BE2C (cell line): ENCODE measurements at regions not wholly inside any gene's neighbourhood (a gene's known extent, or its start where the extent isn't known, plus 50 kb on each side); places are given as distances from the start of the nearest gene placed in this dataset.

Source experiments
- DNase-seq: peaks from one replicate; pipeline ENCODE4 v3.0.0-alpha.2; 2020
- H3K27me3 ChIP-seq: fragments of 250-450 bp; sonication (Bioruptor Pico); 2 replicates; pipeline ENCODE4 v1.5.1; 2020; ENCODE audit warnings: mild to moderate bottlenecking
- H3K36me3 ChIP-seq: fragments of 250-450 bp; sonication (Bioruptor Pico); 2 replicates; pipeline ENCODE4 v1.5.1; 2020; ENCODE audit warnings: mild to moderate bottlenecking
- H3K4me1 ChIP-seq: fragments of 250-450 bp; sonication (Bioruptor Pico); 2 replicates; pipeline ENCODE4 v1.5.1; 2020
- H3K4me3 ChIP-seq: 2 replicates; pipeline ENCODE4 v1.5.1; 2011; ENCODE audit warnings: low read depth, low read length
- H3K9me3 ChIP-seq: fragments of 250-450 bp; sonication (Bioruptor Pico); 2 replicates; pipeline ENCODE4 v1.5.1; 2020
- TF ChIP-seq, protein P1 (sequence below): IDR thresholded peaks from 2 replicates; pipeline ENCODE4 v1.5.1; 2012; ENCODE audit warnings: mild to moderate bottlenecking, low read depth, low read length

DNA sequence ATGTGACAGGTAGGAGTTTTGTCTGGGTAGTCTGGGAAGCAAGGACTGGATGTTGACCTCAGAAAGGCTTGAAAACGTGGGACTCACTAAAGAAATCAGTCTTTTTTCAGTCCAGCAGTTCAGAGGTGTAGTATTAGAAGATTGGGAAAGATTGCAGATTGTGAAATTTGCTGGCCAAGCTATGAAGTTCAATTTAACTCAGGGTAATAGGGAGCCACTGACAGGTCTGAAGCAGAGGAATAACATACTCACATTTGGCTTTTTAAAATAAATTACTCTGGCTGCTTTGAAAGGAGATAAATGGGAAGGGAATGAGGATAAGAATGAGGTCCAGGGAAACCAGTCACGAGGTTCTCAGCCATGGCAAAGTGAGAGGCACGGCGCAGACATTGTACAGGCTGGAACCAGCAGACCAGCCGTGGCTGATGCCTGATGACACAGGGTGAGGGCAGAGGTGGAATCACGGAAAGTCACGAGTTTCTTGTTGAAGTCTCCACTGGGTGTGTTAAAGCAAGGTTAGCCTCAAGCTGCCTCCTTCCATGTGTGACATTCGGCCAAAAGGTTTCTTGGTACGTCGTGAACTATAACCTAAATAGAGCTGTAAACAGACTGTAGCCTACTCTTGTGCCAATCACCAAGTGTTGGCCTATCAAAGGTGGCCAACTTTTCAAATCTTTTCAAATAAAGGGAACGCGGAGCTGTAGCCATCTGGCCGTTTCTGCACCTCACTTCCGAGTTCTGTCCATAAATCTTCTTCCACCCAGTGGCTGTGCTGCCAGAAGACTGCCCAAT is 377.6 kb downstream of the IRS2 start:
- Histone ChIP-seq H3K4me1 (peaks cover 22% of the 10 kb centered on the region), H3K27me3 (no peaks in the 10 kb centered on the region), H3K36me3 (no peaks in the 10 kb centered on the region), H3K9me3 (no peaks in the 10 kb centered on the region), H3K4me3 (no peak overlapping the region)
- no peak for DNase-seq
- TF ChIP-seq, protein P1, sequence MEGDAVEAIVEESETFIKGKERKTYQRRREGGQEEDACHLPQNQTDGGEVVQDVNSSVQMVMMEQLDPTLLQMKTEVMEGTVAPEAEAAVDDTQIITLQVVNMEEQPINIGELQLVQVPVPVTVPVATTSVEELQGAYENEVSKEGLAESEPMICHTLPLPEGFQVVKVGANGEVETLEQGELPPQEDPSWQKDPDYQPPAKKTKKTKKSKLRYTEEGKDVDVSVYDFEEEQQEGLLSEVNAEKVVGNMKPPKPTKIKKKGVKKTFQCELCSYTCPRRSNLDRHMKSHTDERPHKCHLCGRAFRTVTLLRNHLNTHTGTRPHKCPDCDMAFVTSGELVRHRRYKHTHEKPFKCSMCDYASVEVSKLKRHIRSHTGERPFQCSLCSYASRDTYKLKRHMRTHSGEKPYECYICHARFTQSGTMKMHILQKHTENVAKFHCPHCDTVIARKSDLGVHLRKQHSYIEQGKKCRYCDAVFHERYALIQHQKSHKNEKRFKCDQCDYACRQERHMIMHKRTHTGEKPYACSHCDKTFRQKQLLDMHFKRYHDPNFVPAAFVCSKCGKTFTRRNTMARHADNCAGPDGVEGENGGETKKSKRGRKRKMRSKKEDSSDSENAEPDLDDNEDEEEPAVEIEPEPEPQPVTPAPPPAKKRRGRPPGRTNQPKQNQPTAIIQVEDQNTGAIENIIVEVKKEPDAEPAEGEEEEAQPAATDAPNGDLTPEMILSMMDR = no peak

DNA sequence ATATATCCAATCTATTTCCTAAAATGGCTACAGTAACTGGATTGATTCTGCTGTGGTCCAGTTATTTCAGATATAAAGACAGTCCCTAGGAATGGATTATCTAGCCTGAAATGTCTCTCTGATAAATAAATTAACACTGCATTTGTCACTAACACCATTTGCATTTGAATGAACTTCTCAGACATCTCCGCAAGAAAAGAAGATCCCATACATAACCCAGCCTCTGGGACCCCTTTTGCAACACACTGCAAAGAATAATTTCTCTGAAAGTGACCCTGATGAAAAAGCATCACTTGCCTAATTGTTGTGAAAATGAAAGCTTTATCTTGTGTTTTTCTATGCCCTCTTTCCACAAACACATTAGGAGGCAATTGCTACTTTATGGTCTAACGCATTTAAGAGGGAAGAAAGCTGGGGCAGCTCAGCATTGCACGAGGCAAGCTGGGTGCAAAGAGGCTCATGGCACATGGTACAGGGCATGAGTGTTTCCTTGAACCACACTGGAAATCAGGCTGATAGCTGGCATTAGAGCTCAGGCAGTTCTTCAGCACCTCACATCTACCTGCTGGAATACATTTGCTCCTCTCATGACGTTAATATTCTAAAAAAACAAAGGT is 379.9 kb downstream of the IRS2 start:
- TF ChIP-seq, protein P1 = no peak
- no peaks in the 10 kb centered on the region for H3K36me3 ChIP-seq
- peaks cover 6% of the 10 kb centered on the region for H3K4me1 ChIP-seq

DNA sequence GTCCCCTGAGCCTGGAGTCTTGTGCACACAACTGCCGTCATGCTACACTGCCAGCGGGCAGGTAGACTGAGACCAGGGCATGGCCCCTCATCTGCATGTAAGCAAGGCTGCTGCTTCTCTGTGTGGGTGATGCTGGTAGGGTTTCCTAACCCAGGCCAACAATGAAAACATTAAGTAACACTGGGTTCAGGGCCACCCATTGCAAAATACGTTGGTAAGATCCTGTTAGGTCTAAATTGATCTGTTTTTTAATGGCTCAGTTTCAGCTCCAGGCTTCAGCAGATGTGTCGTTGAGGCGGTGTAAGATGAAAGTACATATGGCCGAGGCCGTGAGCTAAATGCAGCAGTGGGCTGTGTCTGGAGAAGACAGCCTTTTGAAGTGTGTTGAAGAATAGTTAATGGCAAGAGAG is 383.4 kb downstream of the IRS2 start:
- H3K4me3 ChIP-seq = no peak overlapping the region
- TF ChIP-seq, protein P1 = no peak
- no peak for DNase-seq
- H3K4me1 ChIP-seq = peaks cover 17% of the 10 kb centered on the region
- H3K36me3 ChIP-seq = no peaks in the 10 kb centered on the region
- peaks cover 4% of the 10 kb centered on the region; the same call in 1 of the 2 replicates for H3K9me3 ChIP-seq
- no peaks in the 10 kb centered on the region for H3K27me3 ChIP-seq

More for the DNA sequence above, 379.9 kb downstream of the IRS2 start:
- Histone ChIP-seq H3K9me3 (no peaks in the 10 kb centered on the region; the same call in 1 of the 2 replicates), H3K4me3 (no peak overlapping the region), H3K27me3 (no peaks in the 10 kb centered on the region)
- DNase-seq = no peak

DNA sequence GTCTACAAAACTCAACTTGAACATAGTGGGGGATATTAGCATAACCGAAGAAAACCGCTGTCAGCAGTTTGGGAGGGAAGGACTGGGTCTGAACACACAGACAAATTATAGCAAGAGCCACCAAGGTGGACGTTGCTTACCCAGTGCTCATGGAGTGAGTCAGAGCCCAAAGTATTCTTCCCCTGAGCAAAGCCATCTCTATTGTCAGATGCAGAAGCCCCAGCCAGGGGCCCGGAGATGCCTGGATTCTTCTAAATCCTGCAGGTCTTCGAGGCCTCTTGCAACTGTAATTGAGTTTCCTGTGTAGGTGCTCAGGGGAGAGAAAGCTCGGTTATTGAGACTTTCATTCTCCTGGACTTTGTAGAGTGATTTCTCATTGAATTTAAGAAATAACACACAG is 384.5 kb downstream of the IRS2 start:
- peaks cover 4% of the 10 kb centered on the region; the same call in 1 of the 2 replicates for H3K9me3 ChIP-seq
- no peak overlapping the region for H3K4me3 ChIP-seq
- no peaks in the 10 kb centered on the region for H3K36me3 ChIP-seq
- H3K4me1 ChIP-seq = peaks cover 17% of the 10 kb centered on the region
- H3K27me3 ChIP-seq = no peaks in the 10 kb centered on the region
- DNase-seq = no peak
- TF ChIP-seq, protein P1 = no peak

DNA sequence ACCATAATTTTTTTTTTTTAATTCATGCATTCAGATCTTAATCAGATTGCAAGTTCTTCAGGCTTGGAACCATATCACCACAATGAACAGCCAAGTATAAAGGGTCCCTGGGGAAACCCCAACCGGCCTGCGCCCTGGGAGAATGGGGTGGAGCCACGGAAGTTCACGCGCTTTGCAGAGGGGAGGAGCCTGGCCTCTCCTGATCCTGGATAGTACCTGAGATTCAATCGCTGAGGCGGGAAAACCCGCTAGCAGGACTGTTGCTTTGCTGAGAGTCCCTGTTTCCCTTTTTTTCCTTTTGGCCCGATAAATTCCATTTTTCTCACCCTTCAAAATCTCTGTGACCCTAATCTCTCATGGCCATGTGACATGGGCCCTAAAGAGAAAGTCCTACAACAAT is 385.1 kb downstream of the IRS2 start:
- DNase-seq = peak; percentile 44
- H3K27me3 ChIP-seq = no peaks in the 10 kb centered on the region
- TF ChIP-seq, protein P1 = no peak
- no peak overlapping the region; the same call in 1 of the 2 replicates for H3K4me3 ChIP-seq
- peaks cover 17% of the 10 kb centered on the region for H3K4me1 ChIP-seq
- peaks cover 4% of the 10 kb centered on the region; the same call in 1 of the 2 replicates for H3K9me3 ChIP-seq
- H3K36me3 ChIP-seq = no peaks in the 10 kb centered on the region

DNA sequence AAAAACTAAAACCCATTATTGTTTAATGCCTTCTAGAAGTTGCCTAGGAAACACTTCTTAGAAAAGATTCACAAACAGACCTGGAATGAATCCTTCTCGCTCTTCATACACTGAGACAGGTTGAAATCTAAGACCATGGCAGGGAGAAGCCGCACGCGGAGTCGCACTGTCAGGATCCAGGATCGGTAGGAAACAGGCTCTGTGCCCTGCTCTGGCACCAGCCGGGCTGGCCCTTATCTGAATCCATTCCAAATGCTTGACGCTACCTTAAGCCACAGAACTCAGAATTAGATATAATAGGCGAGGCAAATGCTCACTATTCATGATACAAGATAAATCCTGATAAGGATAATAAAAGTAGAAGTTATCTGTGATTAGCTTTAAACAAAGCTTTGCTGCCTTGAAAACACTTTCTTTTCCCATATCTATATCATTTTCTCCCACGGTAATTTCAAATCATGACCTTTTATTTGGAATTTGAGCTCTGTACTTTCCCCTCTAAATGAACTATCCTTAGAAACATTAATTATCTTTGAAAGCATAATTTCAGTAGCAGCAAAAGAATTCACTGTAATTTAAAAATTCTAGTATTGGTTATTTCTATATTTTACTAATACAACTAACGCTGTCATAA is 385.6 kb downstream of the IRS2 start:
- TF ChIP-seq, protein P1 = no peak
- Histone ChIP-seq H3K36me3 (no peaks in the 10 kb centered on the region), H3K27me3 (no peaks in the 10 kb centered on the region), H3K9me3 (peaks cover 4% of the 10 kb centered on the region; the same call in 1 of the 2 replicates), H3K4me1 (peaks cover 17% of the 10 kb centered on the region), H3K4me3 (peak overlapping the region; percentile 38)
- peak; percentile 69 for DNase-seq
